ENCODE measurements at regions not wholly inside any gene's neighbourhood (a gene's known extent, or its start where the extent isn't known, plus 50 kb on each side); places are given as distances from the start of the nearest gene placed in this dataset.
"Not testable (repeated sequence)": the region's sequence is repeated elsewhere in the genome, so short reads cannot be mapped to it uniquely, and the experiment has no call there.

GRCh38 chr5:155514105-155514563, 500.6 kb downstream of the KIF4B start:
- DNase-seq = no peak

- no peak for DNase-seq
These were observed 509.0 kb downstream of the KIF4B start for GRCh38 chr5:155522540-155522939.

GRCh38 chr5:155529362-155529761, 515.8 kb downstream of the KIF4B start:
- DNase-seq = no peak

- peak; percentile 2 for DNase-seq
These were observed 516.5 kb downstream of the KIF4B start for GRCh38 chr5:155530046-155530445.

GRCh38 chr5:155532621-155533311, 519.2 kb downstream of the KIF4B start:
- no peak for DNase-seq

GRCh38 chr5:155540000-155540595, 526.5 kb downstream of the KIF4B start:
- no peak for DNase-seq

- no peak for DNase-seq
These were observed 532.5 kb downstream of the KIF4B start for GRCh38 chr5:155546075-155546474.

- DNase-seq = no peak
These were observed 540.9 kb downstream of the KIF4B start for GRCh38 chr5:155554500-155554899.

GRCh38 chr5:155556222-155556621, 542.7 kb downstream of the KIF4B start:
- no peak for DNase-seq

- DNase-seq = no peak
These were observed 543.1 kb downstream of the KIF4B start for GRCh38 chr5:155556700-155557099.

GRCh38 chr5:155562158-155562557, 548.6 kb downstream of the KIF4B start:
- no peak for DNase-seq

GRCh38 chr5:155564541-155564940, 551.0 kb downstream of the KIF4B start:
- no peak for DNase-seq

GRCh38 chr5:155575861-155576260, 562.3 kb downstream of the KIF4B start:
- no peak for DNase-seq

GRCh38 chr5:155586808-155587207, 573.3 kb downstream of the KIF4B start:
- not testable (repeated sequence) for DNase-seq

- no peak for DNase-seq
These were observed 573.9 kb downstream of the KIF4B start for GRCh38 chr5:155587458-155587857.

- DNase-seq = no peak
These were observed 577.7 kb downstream of the KIF4B start for GRCh38 chr5:155591273-155591672.

GRCh38 chr5:155594270-155594669, 580.7 kb downstream of the KIF4B start:
- DNase-seq = no peak

- DNase-seq = no peak
These were observed 582.2 kb downstream of the KIF4B start for GRCh38 chr5:155595791-155596190.

- DNase-seq = no peak
These were observed 585.0 kb downstream of the KIF4B start for GRCh38 chr5:155598552-155598951.

- no peak for DNase-seq
These were observed 592.4 kb downstream of the KIF4B start for GRCh38 chr5:155605920-155606319.

- DNase-seq = peak; percentile 37
These were observed 603.3 kb downstream of the KIF4B start for GRCh38 chr5:155616779-155617392.

- no peak for DNase-seq
These were observed 606.1 kb downstream of the KIF4B start for GRCh38 chr5:155619688-155620087.

- no peak for DNase-seq
These were observed 607.4 kb downstream of the KIF4B start for GRCh38 chr5:155620821-155621410.
